Common myeloid progenitor, CD34-positive (primary cell): ENCODE measurements at regions not wholly inside any gene's neighbourhood (a gene's known extent, or its start where the extent isn't known, plus 50 kb on each side); places are given as distances from the start of the nearest gene placed in this dataset.
A peak's percentile ranks its signal among the peaks of the same experiment; 100 is the strongest.

Source experiments
- CTCF ChIA-PET: fragments of 350-600 bp; sonication (Branson Sonifier 250); formaldehyde crosslinking; loops from one replicate; lab custom pipeline; 2021; ENCODE audit warnings: antibody characterized with exemption; lab: Charles Lee
- POLR2A ChIA-PET: fragments of 350-600 bp; sonication (Branson Sonifier 250); formaldehyde crosslinking; loops from one replicate; lab custom pipeline; 2021; ENCODE audit warnings: antibody characterized with exemption; lab: Charles Lee
- DNase-seq, 3 donors: peaks; one replicate each; pipeline versions ENCODE4 v3.0.0 to v3.0.0-alpha.2; 2013
- H3K27ac ChIP-seq, 2 experiments: 1 replicate in 1 of 2; 2 replicates in 1 of 2; pipeline ENCODE4 v1.7.0; 2013; ENCODE audit warnings: inconsistent platforms in 2 of 2, low read length in 2 of 2, mild to moderate bottlenecking in 2 of 2, low read depth in 1 of 2, moderate library complexity in 1 of 2; ENCODE audit not compliant: severe bottlenecking in 2 of 2, insufficient read depth in 1 of 2, poor library complexity in 1 of 2
- H3K27me3 ChIP-seq, 5 experiments: replicated peaks in 2 of 5; 1 replicate in 3 of 5; 2 replicates in 2 of 5; pipeline versions ENCODE4 v1.6.1 to v1.7.0; 2013; ENCODE audit warnings: low read length in 4 of 5, mild to moderate bottlenecking in 2 of 5, moderate library complexity in 2 of 5, inconsistent platforms in 1 of 5; ENCODE audit not compliant: insufficient read depth in 5 of 5, control insufficient read depth in 4 of 5
- H3K36me3 ChIP-seq, 4 experiments: 1 replicate in 2 of 4; 2 replicates in 2 of 4; pipeline versions ENCODE4 v1.6.1 to v1.7.0; 2013; ENCODE audit warnings: low read length in 3 of 4, control low read depth in 1 of 4, mild to moderate bottlenecking in 1 of 4; ENCODE audit not compliant: control insufficient read depth in 4 of 4, insufficient read depth in 4 of 4
- H3K4me1 ChIP-seq, 4 experiments: 1 replicate in 3 of 4; 2 replicates in 1 of 4; pipeline versions ENCODE4 v1.6.1 to v1.7.1; 2013; ENCODE audit warnings: low read length in 3 of 4, mild to moderate bottlenecking in 3 of 4, control low read depth in 1 of 4, inconsistent platforms in 1 of 4, moderate library complexity in 1 of 4; ENCODE audit not compliant: control insufficient read depth in 4 of 4, insufficient read depth in 4 of 4; ENCODE audit errors: control extremely low read depth in 1 of 4
- H3K4me3 ChIP-seq, 7 experiments: 1 replicate in 4 of 7; 2 replicates in 3 of 7; pipeline versions ENCODE4 v1.5.1 to v1.7.0; 2013; ENCODE audit warnings: mild to moderate bottlenecking in 7 of 7, low read length in 6 of 7, moderate library complexity in 6 of 7, inconsistent platforms in 2 of 7, low read depth in 2 of 7, control low read depth in 1 of 7; ENCODE audit not compliant: insufficient read depth in 4 of 7, control insufficient read depth in 1 of 7; ENCODE audit errors: extremely low read depth in 1 of 7
- H3K9me3 ChIP-seq, 5 experiments: 1 replicate in 4 of 5; 2 replicates in 1 of 5; pipeline versions ENCODE4 v1.6.1 to v1.7.1; 2013; ENCODE audit warnings: low read length in 4 of 5, mild to moderate bottlenecking in 2 of 5, inconsistent platforms in 1 of 5, low read depth in 1 of 5, moderate library complexity in 1 of 5; ENCODE audit not compliant: control insufficient read depth in 4 of 5, insufficient read depth in 2 of 5; ENCODE audit errors: control extremely low read depth in 1 of 5
- WGBS: methylation state at CpG from one replicate; pipeline ENCODE4 v1.1.5; 2013; ENCODE audit not compliant: insufficient coverage; 5-methylcytosine and 5-hydroxymethylcytosine counted together

DNA sequence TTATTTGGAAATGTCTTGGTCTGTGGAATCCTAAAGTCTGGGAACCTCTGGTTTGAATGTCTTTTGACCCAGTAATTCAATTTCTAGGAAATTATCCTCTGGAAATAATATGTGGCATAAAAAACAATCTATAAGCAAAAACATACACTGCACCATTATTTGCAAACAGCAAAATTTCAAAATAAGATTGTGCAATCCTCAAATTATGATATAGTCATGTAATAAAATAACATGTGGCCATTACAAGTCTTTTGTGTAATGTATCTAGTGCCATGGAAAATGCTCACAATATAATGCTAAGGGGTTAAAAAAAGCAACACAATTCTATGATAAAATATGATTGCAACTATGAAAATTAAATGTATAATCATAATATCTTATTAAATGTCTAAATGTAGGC is 312.9 kb upstream of the RUNX1 start:
- no peak for DNase-seq
- CTCF ChIA-PET = no interaction called here
- Histone ChIP-seq H3K4me3 (no peak overlapping the region), H3K36me3 (no peaks in the 10 kb centered on the region), H3K4me1 (no peaks in the 10 kb centered on the region), H3K9me3 (no peaks in the 10 kb centered on the region), H3K27me3 (no peaks in the 10 kb centered on the region), H3K27ac (no peak overlapping the region)
- POLR2A ChIA-PET = no interaction called here

DNA sequence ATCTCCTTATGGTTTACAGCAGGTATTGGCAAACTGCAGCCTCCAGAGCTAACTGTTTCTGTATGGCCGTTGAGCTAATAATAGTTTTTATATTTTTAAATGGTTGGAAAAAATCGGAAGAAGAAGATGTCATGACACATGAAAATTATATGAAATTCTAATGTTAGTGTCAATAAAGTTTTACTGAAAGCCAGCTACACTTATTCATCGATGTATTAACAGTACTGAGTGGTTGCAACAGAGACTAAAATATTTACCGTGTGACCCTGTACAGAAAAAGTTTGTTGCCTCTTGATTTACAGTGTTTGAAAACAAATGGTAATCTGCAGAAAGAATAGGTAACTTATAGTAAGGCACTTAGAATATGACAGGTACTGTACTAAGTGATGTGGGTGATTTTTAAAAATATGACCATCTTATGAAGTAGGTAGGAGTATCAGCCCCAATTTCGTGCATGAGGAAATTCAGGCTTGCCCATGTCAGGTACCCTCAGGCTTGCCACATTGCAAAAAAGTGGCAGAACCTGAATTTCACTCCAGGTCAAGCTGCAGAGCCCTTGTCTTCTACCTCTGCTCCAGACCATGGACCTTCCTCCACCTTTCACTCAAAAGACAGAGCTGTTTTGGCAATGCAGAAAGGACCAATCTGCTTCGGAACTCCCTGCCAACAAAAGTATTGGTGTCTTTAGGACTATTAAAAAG is 311.9 kb upstream of the RUNX1 start:
- Histone ChIP-seq H3K4me1 (no peaks in the 10 kb centered on the region), H3K27me3 (no peaks in the 10 kb centered on the region), H3K9me3 (no peaks in the 10 kb centered on the region), H3K4me3 (no peak overlapping the region), H3K36me3 (no peaks in the 10 kb centered on the region), H3K27ac (no peak overlapping the region)
- DNase-seq = no peak
- ChIA-PET POLR2A (no interaction called here), CTCF (no interaction called here)
- 100% methylated on average over 2 of the region's 6 CpGs for whole genome bisulfite sequencing

DNA sequence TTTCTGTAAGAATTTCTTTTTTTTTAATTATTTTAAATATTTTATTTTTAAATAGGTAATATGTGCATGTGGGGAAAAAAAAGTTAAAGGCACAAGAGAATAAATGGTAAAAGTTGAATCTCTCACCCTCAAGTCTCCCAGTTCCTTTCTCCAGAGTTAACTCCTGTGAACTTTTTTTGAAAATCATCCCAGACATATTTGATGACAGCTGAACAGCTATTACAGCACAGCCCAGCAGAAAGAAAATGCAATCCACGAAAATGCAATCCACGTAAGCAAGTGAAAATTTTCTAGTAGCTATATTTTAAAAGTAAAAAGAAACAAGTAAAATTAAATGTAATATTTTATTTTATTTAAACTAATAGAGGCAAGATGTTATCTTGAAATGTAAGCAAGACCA is 310.0 kb upstream of the RUNX1 start:
- Histone ChIP-seq H3K36me3 (no peaks in the 10 kb centered on the region), H3K4me3 (no peak overlapping the region), H3K27ac (no peak overlapping the region), H3K4me1 (no peaks in the 10 kb centered on the region), H3K27me3 (no peaks in the 10 kb centered on the region), H3K9me3 (no peaks in the 10 kb centered on the region)
- ChIA-PET CTCF (interaction anchor here (0.7 kb wide), 1 partner anchor 19 kb away, joined by 3 read pairs; no protein-coding TSS in a partner anchor), POLR2A (no interaction called here)
- no CpG with 5 or more reads among the region's 2 CpGs for WGBS
- no peak for DNase-seq

DNA sequence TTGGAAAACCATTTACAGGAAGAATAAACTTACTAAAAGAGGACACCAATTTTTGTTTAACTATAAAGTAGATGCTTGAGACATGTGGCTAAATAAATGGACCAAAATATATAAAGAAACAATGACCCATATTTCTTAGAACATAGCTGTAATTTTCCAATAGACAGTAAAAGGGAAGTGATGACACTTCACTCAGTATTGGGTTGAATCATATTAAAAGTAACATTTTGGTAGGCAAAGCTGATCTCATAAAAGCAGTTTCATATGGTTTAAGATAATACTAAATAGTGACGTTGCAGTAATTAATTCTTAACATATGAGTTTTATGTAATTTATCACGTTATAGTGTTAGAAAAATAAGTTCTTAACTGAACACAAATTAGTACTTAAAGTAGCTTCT is 308.9 kb upstream of the RUNX1 start:
- no peaks in the 10 kb centered on the region for H3K4me1 ChIP-seq
- no peak overlapping the region for H3K4me3 ChIP-seq
- CTCF ChIA-PET = interaction anchor here (1.3 kb wide), 1 partner anchor 24 kb away, joined by 3 read pairs; no protein-coding TSS in a partner anchor
- POLR2A ChIA-PET = no interaction called here
- no peaks in the 10 kb centered on the region for H3K9me3 ChIP-seq
- peak in 1 of 3 donors; percentile 2 for DNase-seq
- WGBS = no CpG with 5 or more reads among the region's 2 CpGs
- no peaks in the 10 kb centered on the region for H3K36me3 ChIP-seq
- no peak overlapping the region for H3K27ac ChIP-seq
- H3K27me3 ChIP-seq = no peaks in the 10 kb centered on the region

DNA sequence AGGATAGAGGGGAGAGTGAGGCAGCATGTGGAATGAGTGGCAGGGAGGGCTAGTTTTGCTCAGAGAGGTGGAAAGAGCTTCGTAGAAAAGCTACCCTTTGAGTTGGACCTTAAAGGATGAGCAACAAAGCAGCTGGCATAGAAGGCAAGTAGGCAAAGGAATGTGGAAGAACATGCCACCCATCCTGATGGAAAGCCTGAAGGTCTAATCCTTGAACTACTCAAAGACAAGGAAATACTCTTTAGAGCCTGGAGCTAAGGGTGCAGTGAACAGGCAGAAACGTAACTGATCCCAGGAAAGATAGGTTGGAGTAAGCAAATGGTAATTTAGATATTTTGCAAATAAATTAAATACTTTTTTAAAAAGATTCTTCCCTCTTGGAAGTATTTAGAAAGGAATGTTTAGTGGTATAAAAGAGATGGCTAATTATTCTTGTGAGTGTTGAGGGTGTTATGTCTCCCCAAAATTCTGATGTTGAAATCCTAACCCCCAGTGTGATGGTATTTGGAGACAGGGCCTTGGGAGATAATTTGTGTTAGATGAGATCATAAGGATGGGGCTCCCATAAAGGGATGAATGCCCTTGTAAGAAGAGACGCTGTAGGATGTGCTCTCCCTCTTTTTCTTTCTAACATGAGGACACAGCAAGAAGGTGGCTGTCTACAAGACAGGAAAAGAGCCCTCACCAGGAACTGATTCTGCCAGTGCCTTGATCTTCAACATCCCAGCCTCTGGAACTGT is 308.1 kb upstream of the RUNX1 start:
- no peaks in the 10 kb centered on the region for H3K27me3 ChIP-seq
- no peaks in the 10 kb centered on the region for H3K9me3 ChIP-seq
- POLR2A ChIA-PET = interaction anchor here (0.6 kb wide), 1 partner anchor 86 kb away, joined by 3 read pairs; no protein-coding TSS in a partner anchor
- H3K36me3 ChIP-seq = no peaks in the 10 kb centered on the region
- H3K4me3 ChIP-seq = no peak overlapping the region
- H3K27ac ChIP-seq = no peak overlapping the region
- DNase-seq = no peak
- 100% methylated on average over 2 of the region's 3 CpGs for WGBS
- CTCF ChIA-PET = interaction anchor here (0.8 to 1.3 kb wide), 2 partner anchors 21 to 25 kb away, joined by 3 read pairs; no protein-coding TSS in a partner anchor
- H3K4me1 ChIP-seq = no peaks in the 10 kb centered on the region

DNA sequence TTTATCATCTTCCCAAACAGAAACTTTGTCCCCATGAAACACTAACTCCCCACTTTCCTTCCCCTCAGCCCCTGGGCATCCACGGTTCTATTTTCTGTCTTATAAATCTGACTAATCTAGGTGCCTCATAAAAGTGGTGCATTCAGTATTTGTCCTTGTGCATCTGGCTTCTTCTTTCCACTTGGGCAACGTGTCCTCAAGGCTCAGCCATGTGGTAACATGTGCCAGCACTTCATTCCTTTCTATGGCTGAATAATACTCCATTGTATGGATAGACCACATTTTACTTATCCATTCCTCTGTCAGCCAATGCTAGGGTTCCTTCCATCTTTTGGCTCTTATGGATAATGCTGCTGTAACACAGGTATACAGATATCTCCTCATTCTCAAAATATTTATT is 305.0 kb upstream of the RUNX1 start:
- Histone ChIP-seq H3K4me3 (no peak overlapping the region), H3K4me1 (no peaks in the 10 kb centered on the region), H3K27me3 (no peaks in the 10 kb centered on the region), H3K27ac (no peak overlapping the region), H3K9me3 (no peaks in the 10 kb centered on the region), H3K36me3 (no peaks in the 10 kb centered on the region)
- 93% methylated on average over 2 of the region's 2 CpGs for WGBS
- ChIA-PET POLR2A (no interaction called here), CTCF (no interaction called here)
- DNase-seq = no peak

DNA sequence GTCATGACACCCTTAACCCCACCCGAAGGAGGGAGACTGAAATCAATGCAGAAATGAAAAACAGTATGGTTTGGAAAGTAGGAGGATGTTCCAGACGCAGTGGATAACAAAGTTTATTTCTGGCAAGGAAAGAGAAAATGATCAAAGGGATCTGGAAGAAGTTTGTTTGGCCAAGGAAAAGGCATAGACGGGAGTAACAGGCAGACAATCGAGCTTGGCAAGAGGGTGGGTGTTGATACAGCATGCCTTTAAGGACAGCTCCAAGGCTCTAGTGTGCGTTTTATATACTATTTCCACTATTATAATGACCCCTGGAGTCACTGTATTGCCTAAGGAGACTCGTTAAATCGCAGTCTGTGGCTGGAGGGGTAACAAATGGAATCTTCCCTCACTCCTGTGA is 303.7 kb upstream of the RUNX1 start:
- H3K27ac ChIP-seq = no peak overlapping the region
- H3K27me3 ChIP-seq = no peaks in the 10 kb centered on the region
- DNase-seq = no peak
- CTCF ChIA-PET = no interaction called here
- 100% methylated on average over 7 of the region's 7 CpGs for WGBS
- H3K36me3 ChIP-seq = no peaks in the 10 kb centered on the region
- no peak overlapping the region for H3K4me3 ChIP-seq
- H3K9me3 ChIP-seq = no peaks in the 10 kb centered on the region
- H3K4me1 ChIP-seq = no peaks in the 10 kb centered on the region
- POLR2A ChIA-PET = no interaction called here
